K562 (cell line): ENCODE measurements at regions not wholly inside any gene's neighbourhood (a gene's known extent, or its start where the extent isn't known, plus 50 kb on each side); places are given as distances from the start of the nearest gene placed in this dataset.

ENCODE experiments used
- ATAC-seq: fragments of 200-7000 bp; cut with Tn5 transposase; 3 replicates; pipeline ENCODE4 v1.9.1; 2020; ENCODE audit warnings: moderate library complexity
- BruUV-seq: library from RNA; stranded (reverse); fragments of 400-500 nt; replicated peaks from 2 replicates; lab custom pipeline; 2021; lab: Mats Ljungman, UMichigan
- CTCF ChIA-PET: fragments of 300-600 bp; formaldehyde crosslinking; extraction: SDS; loops from one replicate; lab custom pipeline; 2021; ENCODE audit warnings: low intra/inter-chr PET ratio; lab: Yijun Ruan, JAX
- POLR2A ChIA-PET: fragments of 300-600, 350-650 bp; sonication (Branson Sonifier 250); formaldehyde crosslinking; extraction: SDS; loops from one replicate; lab custom pipeline; 2021; ENCODE audit warnings: antibody characterized with exemption, inconsistent platforms; lab: Yijun Ruan, JAX
- DNase-seq, 4 experiments: peaks; one replicate each; pipeline versions ENCODE4 v3.0.0 to v3.0.0-alpha.2; 2011 to 2018; ENCODE audit warnings: low spot score in 3 of 4, mixed read lengths in 3 of 4; ENCODE audit errors: extremely low read depth in 1 of 4
- FAIRE-seq: peaks from 2 replicates; lab custom pipeline; 2011; peaks lifted over from hg19 to GRCh38; lab: Jason Lieb, UNC
- H2AFZ ChIP-seq: 2 replicates; pipeline ENCODE4 v1.6.0; 2011; ENCODE audit warnings: low read depth, low read length, control low read depth, inconsistent platforms
- H3K27ac ChIP-seq: fragments of 200-600 bp; 3 replicates; pipeline ENCODE4 v1.8.0; 2011; ENCODE audit warnings: low read depth, mild to moderate bottlenecking, control low read depth, inconsistent platforms, low read length, moderate library complexity, mixed read lengths; ENCODE audit errors: extremely low read depth
- H3K27me3 ChIP-seq, 2 experiments: fragments of 300-600 bp in 1 of 2; 2 replicates in 1 of 2; 3 replicates in 1 of 2; pipeline versions ENCODE4 v1.6.0 to v1.8.0; 2011; ENCODE audit warnings: inconsistent platforms in 2 of 2, low read length in 2 of 2, mild to moderate bottlenecking in 1 of 2, mixed read lengths in 1 of 2, moderate library complexity in 1 of 2; ENCODE audit not compliant: control insufficient read depth in 2 of 2, insufficient read depth in 2 of 2
- H3K36me3 ChIP-seq: fragments of 300-600 bp; 3 replicates; pipeline ENCODE4 v1.8.0; 2011; ENCODE audit warnings: mild to moderate bottlenecking, low read length, inconsistent platforms; ENCODE audit not compliant: control insufficient read depth, insufficient read depth
- H3K4me1 ChIP-seq, 2 experiments: fragments of 200-600 bp in 1 of 2; replicated peaks in 1 of 2; 2 replicates in 1 of 2; 3 replicates in 1 of 2; pipeline versions ENCODE4 v1.5.1 to v1.8.0; 2011; ENCODE audit warnings: inconsistent platforms in 2 of 2, low read length in 2 of 2, mild to moderate bottlenecking in 1 of 2, mixed read lengths in 1 of 2, moderate library complexity in 1 of 2; ENCODE audit not compliant: control insufficient read depth in 2 of 2, insufficient read depth in 2 of 2
- H3K4me2 ChIP-seq: 2 replicates; pipeline ENCODE4 v1.6.1; 2011; ENCODE audit warnings: low read length, control low read depth, inconsistent platforms, mixed read lengths; ENCODE audit not compliant: insufficient read depth
- H3K4me3 ChIP-seq: fragments of 200-600 bp; sonication (generic), shearing (Covaris generic); 2 replicates; pipeline ENCODE4 v1.5.1; 2016; ENCODE audit warnings: control low read depth, inconsistent platforms
- H3K79me2 ChIP-seq: fragments of 200-600 bp; 3 replicates; pipeline ENCODE4 v1.8.0; 2011; ENCODE audit warnings: low read length, inconsistent platforms; ENCODE audit not compliant: control insufficient read depth, insufficient read depth
- H3K9ac ChIP-seq, 2 experiments: 2 replicates each; pipeline versions ENCODE4 v1.6.0 to v1.6.1; 2011; ENCODE audit warnings: low read depth in 2 of 2, low read length in 2 of 2, control low read depth in 1 of 2, inconsistent platforms in 1 of 2, mild to moderate bottlenecking in 1 of 2, mixed read lengths in 1 of 2; ENCODE audit not compliant: insufficient read depth in 1 of 2
- H3K9me1 ChIP-seq: one replicate; pipeline ENCODE4 v1.6.0; 2011; ENCODE audit warnings: inconsistent platforms, mild to moderate bottlenecking, low read length, moderate library complexity; ENCODE audit not compliant: control insufficient read depth, insufficient read depth
- H3K9me3 ChIP-seq: replicated peaks from 2 replicates; pipeline ENCODE4 v1.5.1; 2011; ENCODE audit warnings: low read depth, low read length, inconsistent platforms; ENCODE audit not compliant: control insufficient read depth, insufficient read depth
- H4K20me1 ChIP-seq: replicated peaks from 2 replicates; pipeline ENCODE4 v1.6.1; 2011; ENCODE audit warnings: low read length, inconsistent platforms, mixed read lengths; ENCODE audit not compliant: control insufficient read depth, insufficient read depth
- ARID2 ChIP-seq: fragments of 450-650 bp; IDR thresholded peaks from 2 replicates; pipeline ENCODE4 v1.6.1; 2017; ENCODE audit warnings: antibody characterized with exemption, mild to moderate bottlenecking
- ASH1L ChIP-seq: fragments of 450-650 bp; IDR thresholded peaks from 2 replicates; pipeline ENCODE4 v1.6.1; 2018; ENCODE audit warnings: borderline replicate concordance, mild to moderate bottlenecking, low read depth; ENCODE audit not compliant: partially characterized antibody
- BRD4 ChIP-seq: fragments of 200-600 bp; sonication (generic); IDR thresholded peaks from 2 replicates; pipeline ENCODE4 v1.6.1; 2017; ENCODE audit warnings: inconsistent platforms
- C11orf30 ChIP-seq: fragments of 450-650 bp; IDR thresholded peaks from 2 replicates; pipeline ENCODE4 v1.6.1; 2016; ENCODE audit warnings: low read depth, mild to moderate bottlenecking
- ELK1 ChIP-seq: sonication (generic); formaldehyde crosslinking; IDR thresholded peaks from 2 replicates; pipeline ENCODE4 v1.8.1; 2022; ENCODE audit warnings: missing genetic modification reagents
- GATAD2B ChIP-seq: fragments of 450-650 bp; IDR thresholded peaks from 2 replicates; pipeline ENCODE4 v1.6.1; 2017; ENCODE audit warnings: mild to moderate bottlenecking, borderline replicate concordance
- HDAC1 ChIP-seq, 2 experiments: fragments of 450-650 bp; IDR thresholded peaks; 2 replicates each; pipeline ENCODE4 v1.6.1; 2016 to 2017; ENCODE audit warnings: inconsistent platforms in 1 of 2, mild to moderate bottlenecking in 1 of 2, moderate library complexity in 1 of 2
- KHSRP ChIP-seq: fragments of 450-650 bp; IDR thresholded peaks from 2 replicates; pipeline ENCODE4 v1.6.1; 2017
- KLF13 ChIP-seq: fragments of 450-650 bp; IDR thresholded peaks from 2 replicates; pipeline ENCODE4 v1.6.1; 2016; ENCODE audit warnings: missing genetic modification characterization, low read depth, mild to moderate bottlenecking, missing compliant biosample characterization, moderate library complexity, borderline replicate concordance
- MAFG ChIP-seq: fragments of 450-650 bp; conservative IDR thresholded peaks from 2 replicates; pipeline ENCODE4 v1.6.1; 2016; ENCODE audit warnings: missing genetic modification characterization, missing compliant biosample characterization
- NCOR1 ChIP-seq: fragments of 450-650 bp; IDR thresholded peaks from 2 replicates; pipeline ENCODE4 v1.6.1; 2016; ENCODE audit warnings: mild to moderate bottlenecking, moderate library complexity
- NR1H2 ChIP-seq: sonication (generic); formaldehyde crosslinking; IDR thresholded peaks from 2 replicates; pipeline ENCODE4 v1.4.0; 2020; ENCODE audit warnings: mild to moderate bottlenecking, missing genetic modification reagents
- ZFP36 ChIP-seq: fragments of 150-350 bp; IDR thresholded peaks from 2 replicates; pipeline ENCODE4 v1.6.1; 2018; ENCODE audit warnings: low read length, low read depth; ENCODE audit not compliant: partially characterized antibody
- ZNF316 ChIP-seq: fragments of 450-650 bp; IDR thresholded peaks from 2 replicates; pipeline ENCODE4 v1.6.1; 2016
- ZNF583 ChIP-seq: fragments of 250-450 bp; sonication (Bioruptor Pico); IDR thresholded peaks from 2 replicates; pipeline ENCODE4 v1.4.0; 2020
- WGBS: fragments of 100-300 bp; shearing (Covaris generic); methylation state at CpG from one replicate; pipeline ENCODE4 v1.1.6; 2016; ENCODE audit warnings: low coverage, mixed read lengths; ENCODE audit not compliant: insufficient coverage; ENCODE audit errors: missing lambda C conversion rate; 5-methylcytosine and 5-hydroxymethylcytosine counted together
- in situ Hi-C: fragments of 300-500 bp; cut with MboI; formaldehyde crosslinking; loops from 4 replicates; pipeline ENCODE4 v1.15.0; 2018; ENCODE audit warnings: inconsistent platforms, mixed read lengths
- intact Hi-C: fragments of 100-400 bp; cut with micrococcal nuclease; formaldehyde crosslinking; loops from 2 replicates; pipeline ENCODE4 v1.14.2; 2022

GRCh38 chr3:178126686-178127085 lies 409.6 kb upstream of the KCNMB2 start:
- ATAC-seq (no peak), FAIRE-seq (no peak), DNase-seq (no peak)
- no TSS peak for BruUV-seq
- Histone ChIP-seq H4K20me1 (no peaks in the 10 kb centered on the region), H3K9me3 (no peaks in the 10 kb centered on the region), H2AFZ (no peak overlapping the region), H3K4me2 (no peak overlapping the region), H3K27ac (no peak overlapping the region), H3K4me3 (no peak overlapping the region), H3K27me3 (no peaks in the 10 kb centered on the region), H3K9me1 (no peaks in the 10 kb centered on the region), H3K9ac (no peak overlapping the region), H3K79me2 (no peaks in the 10 kb centered on the region), H3K36me3 (no peaks in the 10 kb centered on the region), H3K4me1 (no peaks in the 10 kb centered on the region)
- TF ChIP-seq ASH1L: no peak
- no peak for TF ChIP-seq HDAC1 (IDR thresholded peaks at IDR 0.05)
- no peak for TF ChIP-seq BRD4
- no peak for TF ChIP-seq GATAD2B
- TF ChIP-seq ZNF316: peak; percentile 73
- no peak for TF ChIP-seq ELK1 (CRISPR knock-in tag)
- TF ChIP-seq C11orf30: peak; percentile 56; the same call in 1 of the 2 replicates
- TF ChIP-seq KHSRP: no peak
- no peak for TF ChIP-seq NR1H2 (CRISPR knock-in tag)
- no peak for TF ChIP-seq ZFP36
- no peak for TF ChIP-seq KLF13 (tag)
- 0 out of 2 replicates have a peak, but pooled peaks have one; percentile 13 for TF ChIP-seq MAFG (tag)
- no peak for TF ChIP-seq NCOR1
- no peak for TF ChIP-seq ARID2
- TF ChIP-seq ZNF583 (CRISPR knock-in tag): no peak
- in situ Hi-C loops: no loop called here
- intact Hi-C loops: no loop called here
- CTCF ChIA-PET: no interaction called here
- WGBS: 10% methylated on average over 1 of the region's 1 CpG
- POLR2A ChIA-PET: no interaction called here
